HEK293T (cell line): ENCODE measurements at regions not wholly inside any gene's neighbourhood (a gene's known extent, or its start where the extent isn't known, plus 50 kb on each side); places are given as distances from the start of the nearest gene placed in this dataset.

ENCODE experiments used
- BHLHE40 ChIP-seq: fragments of 450-650 bp; IDR thresholded peaks from 2 replicates; pipeline ENCODE4 v1.6.1; 2016; ENCODE audit warnings: mild to moderate bottlenecking, moderate library complexity, borderline replicate concordance
- CTBP1 ChIP-seq: fragments of 450-650 bp; IDR thresholded peaks from 2 replicates; pipeline ENCODE4 v1.6.1; 2016; ENCODE audit warnings: borderline replicate concordance
- ELF4 ChIP-seq: fragments of 450-650 bp; IDR thresholded peaks from 2 replicates; pipeline ENCODE4 v1.6.1; 2017; ENCODE audit warnings: antibody characterized with exemption
- FOXA1 ChIP-seq: fragments of 450-650 bp; IDR thresholded peaks from 2 replicates; pipeline ENCODE4 v1.6.1; 2016; ENCODE audit warnings: mild to moderate bottlenecking
- FOXM1 ChIP-seq: fragments of 450-650 bp; IDR thresholded peaks from 2 replicates; pipeline ENCODE4 v1.6.1; 2017; ENCODE audit warnings: mild to moderate bottlenecking, borderline replicate concordance
- L3MBTL2 ChIP-seq: fragments of 450-650 bp; conservative IDR thresholded peaks from 2 replicates; pipeline ENCODE4 v1.6.1; 2016; ENCODE audit warnings: mild to moderate bottlenecking
- SP1 ChIP-seq: fragments of 450-650 bp; IDR thresholded peaks from 2 replicates; pipeline ENCODE4 v1.6.1; 2017
- SUZ12 ChIP-seq: fragments of 450-650 bp; IDR thresholded peaks from 2 replicates; pipeline ENCODE4 v1.6.1; 2016; ENCODE audit warnings: mild to moderate bottlenecking

GRCh38 chr1:83055391-83056170 is 943.4 kb downstream of the TTLL7 start:
- TF ChIP-seq FOXM1 (no peak), SUZ12 (no peak), L3MBTL2 (no peak), FOXA1 (no peak), SP1 (no peak), BHLHE40 (no peak), CTBP1 (no peak), ELF4 (no peak)
